GM12878 (cell line): ENCODE measurements at regions not wholly inside any gene's neighbourhood (a gene's known extent, or its start where the extent isn't known, plus 50 kb on each side); places are given as distances from the start of the nearest gene placed in this dataset.

ENCODE experiments used
- ATAC-seq: fragments of 200-7000 bp; cut with Tn5 transposase; 3 replicates; pipeline ENCODE4 v1.9.1; 2020; ENCODE audit warnings: mild to moderate bottlenecking, moderate library complexity
- BruUV-seq: library from RNA; stranded (reverse); fragments of 400-500 nt; replicated peaks from 2 replicates; lab custom pipeline; 2021; lab: Mats Ljungman, UMichigan
- CTCF ChIA-PET: fragments of 300-600 bp; sonication (Branson Sonifier 250); formaldehyde crosslinking; extraction: SDS; loops from one replicate; lab custom pipeline; 2021; ENCODE audit warnings: inconsistent platforms; lab: Yijun Ruan, JAX
- POLR2A ChIA-PET: fragments of 350-600 bp; formaldehyde crosslinking; extraction: SDS; loops from one replicate; lab custom pipeline; 2021; ENCODE audit warnings: inconsistent platforms; lab: Charles Lee
- RAD21 ChIA-PET: fragments of 300-600 bp; sonication (Branson Sonifier 250); formaldehyde crosslinking; loops from one replicate; lab custom pipeline; 2023; ENCODE audit warnings: antibody characterized with exemption; ENCODE audit not compliant: unreplicated experiment; lab: Charles Lee
- SMC1A ChIA-PET: fragments of 300-600 bp; sonication (Branson Sonifier 250); formaldehyde crosslinking; loops from one replicate; lab custom pipeline; 2023; ENCODE audit not compliant: unreplicated experiment, uncharacterized antibody; lab: Charles Lee
- DNase-seq: peaks from one replicate; pipeline ENCODE4 v3.0.0-alpha.2; 2011; ENCODE audit warnings: low read depth, low spot score
- FAIRE-seq: peaks from 3 replicates; lab custom pipeline; 2011; peaks lifted over from hg19 to GRCh38; lab: Jason Lieb, UNC
- H2AFZ ChIP-seq: 2 replicates; pipeline ENCODE4 v1.6.0; 2011; ENCODE audit warnings: low read depth, low read length, control low read depth; ENCODE audit not compliant: control insufficient read depth
- H3K27ac ChIP-seq: 2 replicates; pipeline ENCODE4 v1.5.1; 2011; ENCODE audit warnings: control low read depth; ENCODE audit not compliant: control insufficient read depth, insufficient read depth
- H3K27me3 ChIP-seq, 2 experiments: replicated peaks in 1 of 2; 2 replicates each; pipeline versions ENCODE4 v1.6.0 to v1.6.1; 2011; ENCODE audit warnings: low read length in 1 of 2; ENCODE audit not compliant: control insufficient read depth in 2 of 2, insufficient read depth in 2 of 2
- H3K36me3 ChIP-seq, 2 experiments: 2 replicates each; pipeline ENCODE4 v1.5.1; 2011; ENCODE audit warnings: low read length in 1 of 2; ENCODE audit not compliant: control insufficient read depth in 2 of 2, insufficient read depth in 2 of 2
- H3K4me1 ChIP-seq: 2 replicates; pipeline ENCODE4 v1.6.1; 2011; ENCODE audit warnings: mild to moderate bottlenecking, low read length, moderate library complexity, mixed read lengths; ENCODE audit not compliant: control insufficient read depth, insufficient read depth
- H3K4me2 ChIP-seq: 2 replicates; pipeline ENCODE4 v1.6.0; 2011; ENCODE audit warnings: control low read depth; ENCODE audit not compliant: control insufficient read depth, insufficient read depth
- H3K4me3 ChIP-seq: fragments of 200-600 bp; sonication (generic); 2 replicates; pipeline ENCODE4 v1.5.1; 2016
- H3K79me2 ChIP-seq: 2 replicates; pipeline ENCODE4 v1.6.0; 2011; ENCODE audit warnings: low read length; ENCODE audit not compliant: control insufficient read depth, insufficient read depth
- H3K9ac ChIP-seq: 2 replicates; pipeline ENCODE4 v1.8.0; 2011; ENCODE audit warnings: low read length, control low read depth, mixed read lengths; ENCODE audit not compliant: control insufficient read depth, insufficient read depth
- H3K9me3 ChIP-seq: replicated peaks from 3 replicates; pipeline ENCODE4 v1.5.1; 2011; ENCODE audit warnings: mild to moderate bottlenecking, low read length; ENCODE audit not compliant: control insufficient read depth, insufficient read depth
- H4K20me1 ChIP-seq: 2 replicates; pipeline ENCODE4 v1.6.0; 2011; ENCODE audit not compliant: control insufficient read depth, insufficient read depth
- BCL11A ChIP-seq: IDR thresholded peaks from 2 replicates; pipeline ENCODE4 v1.6.1; 2011; ENCODE audit warnings: low read depth, low read length
- BCLAF1 ChIP-seq: fragments of 450-650 bp; IDR thresholded peaks from 2 replicates; pipeline ENCODE4 v1.6.1; 2017; ENCODE audit warnings: antibody characterized with exemption, mild to moderate bottlenecking, moderate library complexity
- BHLHE40 ChIP-seq, 2 experiments: fragments of 450-650 bp in 1 of 2; IDR thresholded peaks; 2 replicates each; pipeline ENCODE4 v1.6.1; 2011 to 2017; ENCODE audit warnings: low read depth in 2 of 2, borderline replicate concordance in 1 of 2, improper control_type of control experiment in 1 of 2, low read length in 1 of 2, mild to moderate bottlenecking in 1 of 2
- BMI1 ChIP-seq: fragments of 450-650 bp; IDR thresholded peaks from 2 replicates; pipeline ENCODE4 v1.6.1; 2016; ENCODE audit warnings: mild to moderate bottlenecking, moderate library complexity, borderline replicate concordance
- BRCA1 ChIP-seq: IDR thresholded peaks from 2 replicates; pipeline ENCODE4 v1.6.1; 2011; ENCODE audit warnings: low read depth, low read length, improper control_type of control experiment
- CHD2 ChIP-seq: IDR thresholded peaks from 2 replicates; pipeline ENCODE4 v1.6.1; 2011; ENCODE audit warnings: low read depth, low read length, improper control_type of control experiment, borderline replicate concordance
- ESRRA ChIP-seq: IDR thresholded peaks from 2 replicates; pipeline ENCODE4 v1.6.1; 2012; ENCODE audit warnings: mild to moderate bottlenecking, low read length, improper control_type of control experiment
- HDAC2 ChIP-seq: fragments of 200-600 bp; sonication (generic); IDR thresholded peaks from 2 replicates; pipeline ENCODE4 v1.6.1; 2017
- HDAC6 ChIP-seq: fragments of 200-600 bp; sonication (generic); IDR thresholded peaks from one replicate; pipeline ENCODE4 v1.8.0; 2017; ENCODE audit warnings: antibody characterized with exemption; ENCODE audit not compliant: unreplicated experiment
- IRF3 ChIP-seq: fragments of 450-650 bp; IDR thresholded peaks from 2 replicates; pipeline ENCODE4 v1.6.1; 2014; ENCODE audit warnings: mild to moderate bottlenecking
- JUND ChIP-seq: IDR thresholded peaks from 2 replicates; pipeline ENCODE4 v1.6.1; 2012; ENCODE audit warnings: low read depth, mild to moderate bottlenecking, low read length, improper control_type of control experiment, moderate library complexity
- MEF2B ChIP-seq: fragments of 450-650 bp; IDR thresholded peaks from 2 replicates; pipeline ENCODE4 v1.6.1; 2018; ENCODE audit warnings: mild to moderate bottlenecking, moderate library complexity; ENCODE audit not compliant: partially characterized antibody, poor library complexity, severe bottlenecking
- PKNOX1 ChIP-seq: fragments of 450-650 bp; IDR thresholded peaks from 2 replicates; pipeline ENCODE4 v1.6.1; 2016; ENCODE audit warnings: mild to moderate bottlenecking
- POLR2AphosphoS2 ChIP-seq: IDR thresholded peaks from 2 replicates; pipeline ENCODE4 v1.6.1; 2011; ENCODE audit warnings: low read depth, mild to moderate bottlenecking, low read length, improper control_type of control experiment, moderate library complexity
- RELA ChIP-seq: fragments of 450-650 bp; IDR thresholded peaks from 2 replicates; pipeline ENCODE4 v1.8.0; 2014; ENCODE audit warnings: borderline replicate concordance; ENCODE audit not compliant: partially characterized antibody
- RELB ChIP-seq: fragments of 450-650 bp; IDR thresholded peaks from 2 replicates; pipeline ENCODE4 v1.6.1; 2017; ENCODE audit warnings: low read depth, mild to moderate bottlenecking, moderate library complexity
- RUNX3 ChIP-seq: IDR thresholded peaks from 2 replicates; pipeline ENCODE4 v1.6.1; 2012; ENCODE audit warnings: low read length, inconsistent platforms
- ZNF274 ChIP-seq: IDR thresholded peaks from one replicate; pipeline ENCODE4 v1.8.0; 2011; ENCODE audit not compliant: insufficient read length, insufficient read depth
- WGBS: methylation state at CpG from one replicate; pipeline ENCODE4 v1.1.6; 2016; ENCODE audit warnings: low lambda C conversion rate; ENCODE audit not compliant: insufficient replicate concordance, insufficient coverage; ENCODE audit errors: missing lambda C conversion rate; 5-methylcytosine and 5-hydroxymethylcytosine counted together
- in situ Hi-C: fragments of 300-500 bp; cut with MboI; formaldehyde crosslinking; loops from 9 replicates; pipeline ENCODE4 v1.14.3; 2018; ENCODE audit warnings: mixed read lengths
- intact Hi-C: fragments of 100-400 bp; cut with micrococcal nuclease; formaldehyde crosslinking; loops from one replicate; pipeline ENCODE4 v1.14.2; 2022; ENCODE audit not compliant: unreplicated experiment

- RAD21 ChIA-PET = no interaction called here
- BruUV-seq = no TSS peak
- in situ Hi-C loops (no loop called here), intact Hi-C loops (no loop called here)
- H3K79me2 ChIP-seq = no peaks in the 10 kb centered on the region
- no peak for ATAC-seq
- no peaks in the 10 kb centered on the region for H3K4me1 ChIP-seq
- no peaks in the 10 kb centered on the region for H3K9me3 ChIP-seq
- no peak for FAIRE-seq
- no peak overlapping the region for H3K9ac ChIP-seq
- H2AFZ ChIP-seq = no peak overlapping the region
- SMC1A ChIA-PET = no interaction called here
- no peak overlapping the region for H3K27ac ChIP-seq
- POLR2A ChIA-PET = interaction anchor here (0.6 kb wide), 1 partner anchor 152 kb away, joined by 4 read pairs; no protein-coding TSS in a partner anchor
- WGBS = 0% methylated on average over 3 of the region's 3 CpGs
- H3K4me2 ChIP-seq = no peak overlapping the region
- H3K4me3 ChIP-seq = no peak overlapping the region
- no peaks in the 10 kb centered on the region for H4K20me1 ChIP-seq
- CTCF ChIA-PET = interaction anchor here (1.3 to 1.6 kb wide), 2 partner anchors 98 to 395 kb away, joined by 3 read pairs; no protein-coding TSS in a partner anchor
- no peaks in the 10 kb centered on the region for H3K36me3 ChIP-seq
- H3K27me3 ChIP-seq = no peaks in the 10 kb centered on the region
- no peak for DNase-seq
- TF ChIP-seq MEF2B = no peak
- TF ChIP-seq BRCA1 = no peak
- no peak for TF ChIP-seq CHD2
- TF ChIP-seq PKNOX1 = no peak
- TF ChIP-seq RUNX3 = no peak
- TF ChIP-seq RELB = no peak
- no peak for TF ChIP-seq BCLAF1
- no peak for TF ChIP-seq RELA
- TF ChIP-seq HDAC6 = no peak
- TF ChIP-seq BMI1 = no peak
- no peak for TF ChIP-seq POLR2AphosphoS2
- no peak for TF ChIP-seq BHLHE40 (IDR thresholded peaks at IDR 0.05; ENCODE audit: borderline replicate concordance in 1 of 2, low read depth in 2 of 2, low read length in 1 of 2)
- TF ChIP-seq ZNF274 = no peak
- no peak for TF ChIP-seq BCL11A
- no peak for TF ChIP-seq JUND
- no peak for TF ChIP-seq ESRRA
- no peak for TF ChIP-seq IRF3
- no peak for TF ChIP-seq HDAC2
Measured at GRCh38 chr15:47890397-47891150, 173.3 kb downstream of the SEMA6D start.
